ENCODE measurements at regions not wholly inside any gene's neighbourhood (a gene's known extent, or its start where the extent isn't known, plus 50 kb on each side); places are given as distances from the start of the nearest gene placed in this dataset.

GRCh38 chr21:41668686-41669532 lies 97.9 kb downstream of the RIPK4 start:
- TF ChIP-seq CTCF (IDR thresholded peaks at IDR 0.05): no peak
- TF ChIP-seq EZH2 (IDR thresholded peaks at IDR 0.05; ENCODE audit: borderline replicate concordance, insufficient read depth, low read depth, low read length, poor library complexity, severe bottlenecking): no peak
